Non-pigmented ciliary epithelial cell (primary cell): ENCODE measurements at regions not wholly inside any gene's neighbourhood (a gene's known extent, or its start where the extent isn't known, plus 50 kb on each side); places are given as distances from the start of the nearest gene placed in this dataset.

ENCODE experiments used
- DNase-seq: peaks from one replicate; pipeline ENCODE4 v3.0.0-alpha.2; 2010; ENCODE audit warnings: low read depth

- DNase-seq = no peak
These were observed 56.2 kb upstream of the PEX5L start for GRCh38 chr3:180092889-180093288.

- DNase-seq = no peak
These were observed 56.8 kb upstream of the PEX5L start for GRCh38 chr3:180093535-180093934.

GRCh38 chr3:180097626-180098025 is 60.9 kb upstream of the PEX5L start:
- no peak for DNase-seq

- DNase-seq = no peak
These were observed 65.4 kb upstream of the PEX5L start for GRCh38 chr3:180102134-180102533.

GRCh38 chr3:180102604-180103003 is 65.9 kb upstream of the PEX5L start:
- DNase-seq = no peak

GRCh38 chr3:180116203-180116602 is 79.5 kb upstream of the PEX5L start:
- no peak for DNase-seq

- DNase-seq = no peak
These were observed 79.9 kb upstream of the PEX5L start for GRCh38 chr3:180116658-180117057.

GRCh38 chr3:180117381-180118163 is 80.8 kb upstream of the PEX5L start:
- DNase-seq = no peak

GRCh38 chr3:180119567-180119966 is 82.8 kb upstream of the PEX5L start:
- no peak for DNase-seq

- no peak for DNase-seq
These were observed 87.2 kb upstream of the PEX5L start for GRCh38 chr3:180123928-180124327.

GRCh38 chr3:180131169-180131568 is 94.4 kb upstream of the PEX5L start:
- no peak for DNase-seq

- DNase-seq = no peak
These were observed 98.4 kb upstream of the PEX5L start for GRCh38 chr3:180135101-180135500.

- no peak for DNase-seq
These were observed 102.1 kb upstream of the PEX5L start for GRCh38 chr3:180138871-180139270.

- no peak for DNase-seq
These were observed 105.3 kb upstream of the PEX5L start for GRCh38 chr3:180142041-180142440.

- DNase-seq = no peak
These were observed 105.7 kb upstream of the PEX5L start for GRCh38 chr3:180142472-180142871.

- DNase-seq = no peak
These were observed 125.0 kb upstream of the PEX5L start for GRCh38 chr3:180161770-180162169.

GRCh38 chr3:180175572-180175971 is 138.8 kb upstream of the PEX5L start:
- DNase-seq = no peak

- DNase-seq = no peak
These were observed 139.3 kb upstream of the PEX5L start for GRCh38 chr3:180176059-180176458.

GRCh38 chr3:180177255-180177654 is 140.5 kb upstream of the PEX5L start:
- DNase-seq = no peak

- no peak for DNase-seq
These were observed 142.8 kb upstream of the PEX5L start for GRCh38 chr3:180179562-180179961.

GRCh38 chr3:180180795-180181194 is 144.1 kb upstream of the PEX5L start:
- DNase-seq = no peak

- no peak for DNase-seq
These were observed 144.7 kb upstream of the PEX5L start for GRCh38 chr3:180181387-180181786.

GRCh38 chr3:180183346-180183745 is 146.6 kb upstream of the PEX5L start:
- no peak for DNase-seq

GRCh38 chr3:180184816-180185215 is 148.1 kb upstream of the PEX5L start:
- no peak for DNase-seq
